ENCODE measurements at regions not wholly inside any gene's neighbourhood (a gene's known extent, or its start where the extent isn't known, plus 50 kb on each side); places are given as distances from the start of the nearest gene placed in this dataset.
"Not testable (repeated sequence)": the region's sequence is repeated elsewhere in the genome, so short reads cannot be mapped to it uniquely, and the experiment has no call there.

DNA sequence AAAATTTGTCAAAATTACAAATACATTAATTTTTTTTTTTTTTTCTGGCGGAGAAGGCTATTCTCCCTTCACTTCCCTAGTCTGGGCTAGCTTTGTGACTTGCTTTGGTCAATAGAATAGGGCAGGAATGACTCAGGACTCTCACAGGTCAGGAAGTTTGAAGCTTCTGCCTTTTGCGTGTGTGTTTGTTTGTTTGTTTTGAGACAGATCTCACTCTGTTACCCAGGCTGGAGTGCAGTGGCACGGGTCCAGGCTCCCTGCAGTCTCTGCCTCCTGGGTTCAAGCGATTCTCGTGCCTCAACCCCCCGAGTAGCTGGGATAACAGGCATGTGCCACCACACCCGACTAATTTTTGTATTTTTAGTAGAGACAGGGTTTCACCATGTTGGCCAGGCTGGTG lies 55.9 kb upstream of the USP9X start:
- H3K36me3 ChIP-seq: no peaks in the 10 kb centered on the region

DNA sequence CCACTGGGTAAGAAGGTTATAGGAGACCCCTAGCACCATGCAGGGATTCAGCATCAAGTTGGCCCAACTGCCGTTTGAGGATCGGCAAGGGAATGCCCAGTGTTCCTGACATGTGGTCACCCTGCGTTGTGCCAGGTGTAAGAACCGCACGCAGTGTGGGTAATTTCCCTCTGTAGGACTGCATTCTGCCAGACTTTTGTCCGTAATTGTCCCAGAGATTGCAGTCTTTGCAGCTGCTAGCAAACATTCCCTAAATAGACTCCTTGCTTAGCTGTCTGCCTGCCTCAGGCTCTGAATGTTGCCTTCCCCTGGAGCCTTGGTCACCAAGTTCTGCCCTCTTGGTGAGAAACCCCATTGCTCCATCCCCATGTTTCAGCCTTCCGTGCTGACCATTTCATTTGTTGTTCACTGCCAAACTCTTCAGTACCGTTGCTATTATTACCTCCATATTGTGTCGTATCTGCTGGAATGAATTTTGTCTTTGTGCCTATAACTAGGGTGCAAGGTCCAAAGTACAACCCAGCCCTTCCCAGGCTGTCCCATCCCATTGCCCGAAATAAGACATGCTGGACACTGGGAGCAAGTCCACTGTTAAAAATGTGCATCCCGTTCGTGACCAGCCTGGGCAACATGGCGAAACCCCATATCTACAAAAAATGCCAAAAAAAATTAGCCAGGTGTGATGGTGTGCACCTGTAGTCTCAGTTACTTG lies 53.8 kb upstream of the USP9X start:
- Histone ChIP-seq H3K4me3 (no peak overlapping the region), H3K36me3 (no peaks in the 10 kb centered on the region), H3K27me3 (peaks cover 0 to 67% of the 10 kb centered on the region in 2 donors), H3K9me3 (no peaks in the 10 kb centered on the region), H3K4me1 (no peaks in the 10 kb centered on the region), H3K27ac (no peak overlapping the region)
- intact Hi-C loops (cut with DNase I; ENCODE audit: low total_unique reads): no loop called here
- TF ChIP-seq, protein P1, sequence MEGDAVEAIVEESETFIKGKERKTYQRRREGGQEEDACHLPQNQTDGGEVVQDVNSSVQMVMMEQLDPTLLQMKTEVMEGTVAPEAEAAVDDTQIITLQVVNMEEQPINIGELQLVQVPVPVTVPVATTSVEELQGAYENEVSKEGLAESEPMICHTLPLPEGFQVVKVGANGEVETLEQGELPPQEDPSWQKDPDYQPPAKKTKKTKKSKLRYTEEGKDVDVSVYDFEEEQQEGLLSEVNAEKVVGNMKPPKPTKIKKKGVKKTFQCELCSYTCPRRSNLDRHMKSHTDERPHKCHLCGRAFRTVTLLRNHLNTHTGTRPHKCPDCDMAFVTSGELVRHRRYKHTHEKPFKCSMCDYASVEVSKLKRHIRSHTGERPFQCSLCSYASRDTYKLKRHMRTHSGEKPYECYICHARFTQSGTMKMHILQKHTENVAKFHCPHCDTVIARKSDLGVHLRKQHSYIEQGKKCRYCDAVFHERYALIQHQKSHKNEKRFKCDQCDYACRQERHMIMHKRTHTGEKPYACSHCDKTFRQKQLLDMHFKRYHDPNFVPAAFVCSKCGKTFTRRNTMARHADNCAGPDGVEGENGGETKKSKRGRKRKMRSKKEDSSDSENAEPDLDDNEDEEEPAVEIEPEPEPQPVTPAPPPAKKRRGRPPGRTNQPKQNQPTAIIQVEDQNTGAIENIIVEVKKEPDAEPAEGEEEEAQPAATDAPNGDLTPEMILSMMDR (IDR thresholded peaks at IDR 0.05): no peak
- TF ChIP-seq POLR2A (IDR thresholded peaks at IDR 0.05) (no peak), POLR2AphosphoS5 (IDR thresholded peaks at IDR 0.05) (no peak)
- DNase-seq (ENCODE audit: low spot score in 2 of 2): no peak

More for the DNA sequence above, 55.9 kb upstream of the USP9X start:
- intact Hi-C loops (cut with DNase I; ENCODE audit: low total_unique reads): no loop called here
- Histone ChIP-seq H3K4me1 (no peaks in the 10 kb centered on the region), H3K27me3 (peaks cover 0 to 64% of the 10 kb centered on the region in 2 donors), H3K27ac (no peak overlapping the region), H3K9me3 (no peaks in the 10 kb centered on the region), H3K4me3 (no peak overlapping the region)
- no peak for DNase-seq (ENCODE audit: low spot score in 2 of 2)
- TF ChIP-seq, protein P1 (IDR thresholded peaks at IDR 0.05): no peak
- no peak for TF ChIP-seq POLR2AphosphoS5 (IDR thresholded peaks at IDR 0.05)
- no peak for TF ChIP-seq POLR2A (IDR thresholded peaks at IDR 0.05)

DNA sequence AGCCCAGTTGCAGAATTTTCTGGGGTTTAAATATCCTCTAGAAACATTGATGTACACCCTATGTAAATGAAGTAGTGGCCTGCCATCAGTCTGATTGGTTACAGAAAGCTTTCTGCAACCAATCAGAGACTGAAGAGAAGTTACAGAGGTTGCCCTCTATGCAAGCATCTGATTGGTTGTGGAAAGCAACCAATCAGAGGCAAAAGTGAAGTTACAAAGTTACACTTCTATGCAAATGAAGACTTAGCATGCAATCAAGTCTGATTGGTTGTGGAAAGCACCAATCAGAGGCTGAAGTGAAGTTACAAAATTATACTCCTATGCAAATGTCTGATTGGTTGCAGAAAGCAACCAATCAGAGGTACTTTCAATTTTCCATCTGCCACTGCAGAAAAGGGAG lies 51.9 kb upstream of the USP9X start:
- no peak for DNase-seq (ENCODE audit: low spot score in 2 of 2)
- no peaks in the 10 kb centered on the region for H3K4me1 ChIP-seq
- no peaks in the 10 kb centered on the region for H3K36me3 ChIP-seq
- no peak overlapping the region for H3K27ac ChIP-seq
- TF ChIP-seq POLR2AphosphoS5 (IDR thresholded peaks at IDR 0.05): no peak
- TF ChIP-seq, protein P1 (IDR thresholded peaks at IDR 0.05): no peak
- no peak for TF ChIP-seq POLR2A (IDR thresholded peaks at IDR 0.05)
- H3K27me3 ChIP-seq: peaks cover 0 to 61% of the 10 kb centered on the region in 2 donors
- intact Hi-C loops (cut with DNase I; ENCODE audit: low total_unique reads): no loop called here
- no peaks in the 10 kb centered on the region for H3K9me3 ChIP-seq
- H3K4me3 ChIP-seq: no peak overlapping the region

DNA sequence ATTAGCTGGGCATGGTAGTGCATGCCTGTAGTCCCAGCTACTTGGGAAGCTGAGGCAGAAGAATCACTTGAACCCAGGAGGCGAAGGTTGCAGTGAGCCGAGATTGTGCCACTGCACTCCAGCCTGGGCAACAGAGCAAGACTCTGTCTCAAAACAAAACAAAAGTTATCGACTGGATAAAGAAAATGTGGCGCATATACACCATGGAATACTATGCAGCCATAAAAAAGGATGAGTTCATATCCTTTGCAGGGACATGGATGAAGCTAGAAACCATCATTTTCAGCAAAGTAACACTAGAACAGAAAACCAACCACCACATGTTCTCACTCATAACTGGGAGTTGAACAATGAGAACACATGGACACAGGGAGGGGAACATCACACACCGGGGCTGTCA lies 50.3 kb upstream of the USP9X start:
- H3K27me3 ChIP-seq: peaks cover 0 to 58% of the 10 kb centered on the region in 2 donors
- intact Hi-C loops (cut with DNase I; ENCODE audit: low total_unique reads): not testable (repeated sequence)

More for the DNA sequence above, 50.3 kb upstream of the USP9X start:
- not testable (repeated sequence) for H3K36me3 ChIP-seq; H3K9me3 ChIP-seq; H3K4me1 ChIP-seq; H3K4me3 ChIP-seq; DNase-seq (ENCODE audit: low spot score in 2 of 2); H3K27ac ChIP-seq

Measured in breast epithelium (tissue), 4 donors.